ENCODE measurements at regions not wholly inside any gene's neighbourhood (a gene's known extent, or its start where the extent isn't known, plus 50 kb on each side); places are given as distances from the start of the nearest gene placed in this dataset.

DNA sequence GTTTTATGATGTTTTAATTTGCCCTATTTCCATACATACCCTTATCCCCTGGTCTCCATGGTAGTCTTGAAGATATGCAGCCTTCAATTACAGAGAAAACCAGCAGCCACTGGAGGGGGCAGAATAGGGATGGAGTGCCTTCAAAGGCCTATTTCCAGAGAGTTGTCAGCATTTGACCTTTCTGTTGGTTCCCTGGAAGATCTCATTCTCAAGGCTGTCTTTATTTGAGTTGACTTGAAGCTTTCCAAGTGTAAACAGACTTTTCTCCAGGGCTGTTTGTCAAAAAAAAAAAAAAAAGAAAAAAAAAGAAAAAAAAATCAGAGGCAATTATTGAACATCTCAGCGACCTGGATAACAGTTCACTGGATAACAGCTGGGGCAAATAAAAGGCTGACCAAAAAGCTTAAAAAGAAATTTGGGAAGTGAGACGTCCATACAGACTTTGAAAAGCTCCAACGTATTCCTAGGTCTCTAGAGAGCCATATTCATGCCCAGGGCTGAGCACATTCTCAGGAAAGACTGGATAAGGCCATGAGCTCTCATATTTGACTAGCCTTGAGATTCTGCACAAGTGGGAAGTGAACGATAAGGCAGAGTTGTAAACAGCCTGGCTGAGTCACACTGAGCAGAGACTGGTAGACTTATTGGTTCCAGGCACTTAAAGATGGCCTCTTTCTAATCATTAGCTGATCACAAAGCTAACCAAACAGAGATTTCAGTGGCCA lies 126.6 kb downstream of the VAPA start:
- TF ChIP-seq POLR2A (IDR thresholded peaks at IDR 0.05) = no peak
- TF ChIP-seq, protein P1, sequence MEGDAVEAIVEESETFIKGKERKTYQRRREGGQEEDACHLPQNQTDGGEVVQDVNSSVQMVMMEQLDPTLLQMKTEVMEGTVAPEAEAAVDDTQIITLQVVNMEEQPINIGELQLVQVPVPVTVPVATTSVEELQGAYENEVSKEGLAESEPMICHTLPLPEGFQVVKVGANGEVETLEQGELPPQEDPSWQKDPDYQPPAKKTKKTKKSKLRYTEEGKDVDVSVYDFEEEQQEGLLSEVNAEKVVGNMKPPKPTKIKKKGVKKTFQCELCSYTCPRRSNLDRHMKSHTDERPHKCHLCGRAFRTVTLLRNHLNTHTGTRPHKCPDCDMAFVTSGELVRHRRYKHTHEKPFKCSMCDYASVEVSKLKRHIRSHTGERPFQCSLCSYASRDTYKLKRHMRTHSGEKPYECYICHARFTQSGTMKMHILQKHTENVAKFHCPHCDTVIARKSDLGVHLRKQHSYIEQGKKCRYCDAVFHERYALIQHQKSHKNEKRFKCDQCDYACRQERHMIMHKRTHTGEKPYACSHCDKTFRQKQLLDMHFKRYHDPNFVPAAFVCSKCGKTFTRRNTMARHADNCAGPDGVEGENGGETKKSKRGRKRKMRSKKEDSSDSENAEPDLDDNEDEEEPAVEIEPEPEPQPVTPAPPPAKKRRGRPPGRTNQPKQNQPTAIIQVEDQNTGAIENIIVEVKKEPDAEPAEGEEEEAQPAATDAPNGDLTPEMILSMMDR (IDR thresholded peaks at IDR 0.05) = no peak

Measured in prostate gland (tissue), 2 donors.